ENCODE measurements at regions not wholly inside any gene's neighbourhood (a gene's known extent, or its start where the extent isn't known, plus 50 kb on each side); places are given as distances from the start of the nearest gene placed in this dataset.

DNA sequence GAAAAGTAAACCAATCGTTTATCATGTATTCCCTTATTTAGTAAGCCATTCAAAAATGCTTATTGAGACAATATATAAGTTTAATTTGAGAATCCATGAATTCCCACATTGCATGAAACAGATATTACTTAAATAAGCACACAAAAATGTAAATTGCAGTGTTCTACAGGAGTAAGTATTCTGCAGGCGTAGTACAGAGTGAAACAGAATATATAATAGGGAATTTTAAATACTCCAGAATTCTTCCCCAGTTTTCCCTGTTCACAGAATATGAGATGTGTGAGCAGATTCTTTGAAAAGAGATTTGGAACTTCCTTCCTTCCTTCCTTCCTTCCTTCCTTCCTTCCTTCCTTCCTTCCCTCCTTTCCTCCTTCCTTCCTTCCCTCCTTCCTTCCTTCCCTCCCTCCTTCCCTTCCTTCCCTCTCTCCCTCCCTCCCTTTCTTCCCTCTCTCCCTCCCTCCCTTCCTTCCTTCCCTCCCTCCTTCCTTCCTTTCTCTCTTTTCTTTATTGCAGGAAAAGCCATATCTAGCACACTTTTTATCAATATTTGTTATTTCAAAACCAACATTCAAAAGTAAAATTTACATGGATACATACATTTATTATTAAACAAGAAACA is 977.7 kb upstream of the LRRTM1 start:
- ATAC-seq (no peak), DNase-seq (ENCODE audit: missing footprints) (no peak)
- intact Hi-C loops (cut with DNase I) = no loop called here

DNA sequence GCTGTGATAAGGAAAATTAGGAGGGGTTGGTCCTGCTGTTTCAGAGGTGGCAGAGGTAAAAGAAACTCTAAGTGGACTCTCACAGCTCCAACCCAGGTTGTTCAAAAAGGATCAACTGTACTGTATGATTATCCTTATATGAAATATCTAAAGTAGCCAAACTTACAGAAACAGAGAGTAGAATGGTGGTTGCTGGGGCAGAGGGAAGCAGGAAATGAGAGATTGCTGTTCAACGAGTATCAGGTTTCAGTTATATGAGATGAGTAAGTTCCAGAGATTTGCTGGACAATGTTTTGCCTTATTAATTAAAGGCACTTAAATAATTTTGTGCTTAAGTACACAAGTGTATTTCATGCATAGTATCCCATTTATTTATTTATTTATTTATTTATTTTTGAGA is 972.0 kb upstream of the LRRTM1 start:
- DNase-seq (ENCODE audit: missing footprints) = no peak
- ATAC-seq = no peak
- intact Hi-C loops (cut with DNase I) = no loop called here

DNA sequence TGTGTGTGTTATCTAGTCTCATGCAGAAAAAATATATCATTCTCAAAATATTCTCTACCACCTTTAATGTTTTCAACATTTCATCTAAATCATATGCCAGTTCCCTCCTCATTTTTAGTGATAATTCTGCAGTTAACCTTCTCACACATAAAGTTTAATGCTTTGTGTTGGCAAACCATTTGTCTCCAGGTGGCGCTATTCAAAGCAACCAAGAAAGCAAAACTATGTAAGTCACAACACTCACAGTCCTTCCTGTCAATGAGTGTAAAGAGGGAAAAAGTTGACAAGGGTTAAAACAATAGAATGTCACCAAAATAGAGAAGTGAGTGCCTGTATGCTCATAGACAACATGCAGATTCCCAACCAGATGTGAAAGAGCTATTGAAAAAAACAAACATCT is 961.6 kb upstream of the LRRTM1 start:
- ATAC-seq (no peak), DNase-seq (ENCODE audit: missing footprints) (no peak)
- intact Hi-C loops (cut with DNase I) = no loop called here

DNA sequence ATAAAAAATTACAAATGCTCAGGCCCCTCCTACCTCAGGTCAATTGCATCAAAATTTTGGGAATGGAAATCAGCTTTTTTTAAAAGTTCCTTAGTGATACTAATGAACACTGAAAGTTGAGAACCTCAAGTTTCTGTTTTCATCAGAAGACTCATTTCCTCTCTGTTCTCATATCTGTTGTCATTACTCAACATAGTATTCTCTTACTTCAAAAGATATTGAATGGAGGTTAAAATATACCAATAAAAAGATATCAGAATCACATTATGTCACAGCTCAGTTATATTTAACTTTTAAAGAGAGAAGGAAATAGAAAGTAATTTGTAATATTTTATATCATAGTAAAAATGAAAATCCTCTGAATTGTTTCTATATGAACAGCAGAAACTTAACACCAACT is 959.4 kb upstream of the LRRTM1 start:
- intact Hi-C loops (cut with DNase I) = no loop called here
- DNase-seq (ENCODE audit: missing footprints) = no peak
- no peak for ATAC-seq

DNA sequence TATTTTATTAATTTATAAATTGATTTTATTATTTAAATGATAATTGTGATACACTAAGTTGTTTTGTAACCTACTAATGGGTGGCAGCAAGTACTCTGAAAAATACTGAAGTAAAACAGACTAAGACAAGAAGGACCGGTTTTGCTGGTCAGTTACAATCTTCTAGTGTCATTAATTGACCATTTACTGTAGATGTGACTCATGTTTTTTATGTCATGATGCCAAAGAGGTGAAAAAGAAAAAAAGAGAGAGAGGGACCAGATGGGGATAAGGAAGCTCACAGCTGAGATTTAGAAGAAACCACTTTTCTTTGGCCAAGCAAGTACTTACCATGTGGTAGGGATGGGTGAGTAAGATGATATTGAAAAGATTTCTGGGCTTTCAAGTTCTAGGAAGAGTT is 955.8 kb upstream of the LRRTM1 start:
- ATAC-seq (no peak), DNase-seq (ENCODE audit: missing footprints) (no peak)
- intact Hi-C loops (cut with DNase I) = no loop called here

DNA sequence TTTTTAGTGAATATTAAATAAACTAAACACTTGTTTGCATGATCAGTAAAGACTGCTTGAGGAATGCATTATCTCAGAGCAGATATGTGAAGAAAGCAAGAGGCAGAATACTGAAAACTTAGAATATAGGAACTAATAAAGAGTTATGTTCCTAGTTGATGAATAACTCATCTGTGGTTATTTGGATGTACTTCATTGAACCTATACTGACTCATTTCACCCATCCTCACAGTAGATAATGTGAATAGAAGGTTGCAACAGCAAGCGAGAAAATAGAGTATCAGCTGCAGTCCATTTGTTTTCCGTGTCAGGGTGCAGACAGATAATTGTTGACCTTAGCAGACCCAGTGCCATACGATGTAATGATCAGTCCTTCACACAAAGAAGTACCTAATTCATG is 945.7 kb upstream of the LRRTM1 start:
- no peak for DNase-seq (ENCODE audit: missing footprints)
- intact Hi-C loops (cut with DNase I) = no loop called here
- no peak for ATAC-seq

DNA sequence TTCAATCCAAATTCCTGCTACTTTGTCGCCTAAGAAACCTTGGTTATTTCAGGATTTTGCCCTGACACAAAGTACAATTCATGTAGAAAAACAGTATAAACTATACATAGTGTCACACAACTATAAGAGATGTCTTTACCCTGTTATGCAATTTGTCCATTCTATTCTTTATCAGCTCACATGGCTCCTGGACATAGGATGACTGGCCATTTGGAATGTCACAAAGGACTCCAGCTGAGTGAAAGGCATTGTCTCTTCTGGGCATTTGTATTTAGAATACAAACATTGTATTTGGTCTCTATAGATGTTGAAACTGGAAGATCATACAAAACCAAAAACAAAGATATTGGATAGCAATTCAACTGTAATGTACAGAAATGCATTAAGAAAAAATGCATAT is 944.6 kb upstream of the LRRTM1 start:
- intact Hi-C loops (cut with DNase I) = no loop called here
- DNase-seq (ENCODE audit: missing footprints) (no peak), ATAC-seq (no peak)

DNA sequence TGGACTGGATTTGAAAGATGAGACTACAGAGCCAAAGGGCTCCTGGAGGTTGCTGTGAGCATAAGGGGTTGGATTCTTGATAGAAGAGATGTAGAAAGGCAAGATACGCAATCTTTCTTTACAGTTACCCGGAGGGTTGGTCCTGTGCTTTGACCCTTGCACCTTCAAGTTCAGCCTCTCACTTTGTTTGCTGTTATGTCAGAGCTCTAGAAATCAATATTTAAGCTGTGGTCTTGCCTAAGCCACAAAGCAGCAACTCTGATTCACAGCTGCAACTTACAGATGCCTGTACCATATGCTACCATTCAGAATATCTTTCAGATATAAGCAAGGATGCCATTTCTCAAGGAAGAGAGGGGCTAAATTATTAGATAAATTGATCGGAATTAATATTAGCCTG is 943.1 kb upstream of the LRRTM1 start:
- no peak for ATAC-seq
- no peak for DNase-seq (ENCODE audit: missing footprints)
- intact Hi-C loops (cut with DNase I) = no loop called here

DNA sequence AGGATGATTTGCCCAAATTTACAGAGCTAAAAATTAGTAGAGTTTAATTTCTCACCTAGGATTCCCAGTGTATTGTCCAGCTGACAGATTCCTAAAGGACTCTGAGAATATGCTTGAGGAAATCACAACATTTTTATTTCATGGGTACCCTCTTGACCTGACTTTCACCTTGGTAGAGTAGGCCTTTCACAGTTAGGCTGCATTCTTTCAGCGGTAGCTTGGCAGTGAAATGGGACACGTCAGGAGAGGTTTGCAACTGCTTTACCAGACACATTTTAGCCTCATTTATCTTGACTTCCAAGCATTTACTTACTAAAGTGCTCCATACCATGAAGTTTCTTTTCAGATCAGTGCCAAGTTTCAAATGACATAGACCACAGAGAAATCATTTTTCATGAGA is 937.9 kb upstream of the LRRTM1 start:
- intact Hi-C loops (cut with DNase I) = no loop called here
- DNase-seq (ENCODE audit: missing footprints) = no peak
- no peak for ATAC-seq

DNA sequence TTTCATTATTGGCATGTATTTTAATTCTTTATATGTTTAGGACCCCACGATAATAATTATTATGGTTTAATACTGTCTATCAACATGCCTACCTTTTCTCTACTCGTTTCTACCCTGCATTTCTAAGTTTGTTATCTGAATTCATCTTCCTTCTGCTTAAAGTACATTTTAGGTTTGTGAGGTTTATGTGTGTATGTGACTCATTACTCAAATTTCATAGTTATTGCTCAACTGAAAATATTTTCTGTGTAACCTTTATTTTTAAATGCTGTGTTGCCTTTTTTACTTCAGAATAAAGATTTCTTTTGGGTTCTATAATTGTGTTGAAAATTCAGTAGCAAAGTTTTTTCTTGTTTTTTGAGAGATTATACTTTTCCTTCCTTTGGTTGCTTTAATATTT is 933.9 kb upstream of the LRRTM1 start:
- no peak for DNase-seq (ENCODE audit: missing footprints)
- no peak for ATAC-seq
- intact Hi-C loops (cut with DNase I) = no loop called here

DNA sequence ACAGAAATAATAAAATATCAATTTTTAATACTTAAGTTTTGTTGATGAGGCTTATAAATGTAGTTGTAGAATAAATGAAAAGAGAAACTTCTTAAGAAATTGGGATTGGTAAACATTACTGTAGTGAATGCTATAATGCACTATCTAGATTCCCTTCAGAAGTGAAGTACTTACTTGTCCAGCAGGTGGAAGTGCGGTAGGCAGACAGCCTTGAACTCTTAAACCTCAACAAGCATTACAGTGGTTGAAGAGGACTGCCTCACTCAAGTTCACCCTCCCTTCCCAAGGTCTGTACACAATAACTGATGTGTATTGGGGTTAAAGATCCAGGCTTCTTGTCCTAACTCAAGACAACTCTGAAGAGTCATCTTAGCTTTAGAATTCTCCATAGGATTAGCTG is 931.0 kb upstream of the LRRTM1 start:
- DNase-seq (ENCODE audit: missing footprints) (no peak), ATAC-seq (no peak)
- intact Hi-C loops (cut with DNase I) = no loop called here

DNA sequence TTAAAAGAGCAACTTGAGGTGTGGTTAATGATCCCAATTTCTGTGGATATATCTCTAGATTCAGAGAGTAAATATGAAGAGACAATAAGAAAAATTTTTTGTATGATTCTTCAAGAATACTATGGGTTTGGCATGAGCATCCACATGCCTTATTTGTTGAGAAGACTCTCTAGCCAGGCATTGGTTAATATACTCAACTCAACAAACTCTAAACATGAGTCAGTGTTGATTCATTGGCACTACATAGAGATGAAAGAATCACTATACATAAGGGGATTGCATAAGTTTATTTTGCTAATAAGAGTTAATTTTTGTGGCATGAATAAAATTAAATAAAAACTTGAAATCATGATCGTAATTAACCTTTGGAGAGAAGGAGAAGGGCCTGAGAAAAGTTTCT is 930.2 kb upstream of the LRRTM1 start:
- intact Hi-C loops (cut with DNase I) = no loop called here
- ATAC-seq (no peak), DNase-seq (ENCODE audit: missing footprints) (no peak)

DNA sequence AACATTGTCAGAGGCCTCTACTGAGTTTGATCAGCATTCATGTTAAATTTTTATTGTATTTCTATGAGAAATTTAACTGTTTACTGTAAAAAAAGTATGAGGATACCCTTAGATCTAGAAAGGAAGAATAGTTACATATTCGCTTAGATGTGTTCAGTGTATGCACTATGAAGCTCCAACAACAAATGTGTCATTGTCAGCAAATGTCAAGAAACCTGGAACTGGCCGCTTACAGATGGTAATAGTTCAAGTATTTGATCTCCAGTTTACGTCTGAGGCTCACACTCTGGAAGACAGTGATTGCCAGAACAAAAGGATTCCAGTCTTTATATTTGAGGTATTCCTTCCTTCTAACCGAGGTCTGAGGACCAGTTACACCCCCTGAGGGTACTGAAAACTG is 921.2 kb upstream of the LRRTM1 start:
- no peak for DNase-seq (ENCODE audit: missing footprints)
- intact Hi-C loops (cut with DNase I) = no loop called here
- ATAC-seq = no peak

DNA sequence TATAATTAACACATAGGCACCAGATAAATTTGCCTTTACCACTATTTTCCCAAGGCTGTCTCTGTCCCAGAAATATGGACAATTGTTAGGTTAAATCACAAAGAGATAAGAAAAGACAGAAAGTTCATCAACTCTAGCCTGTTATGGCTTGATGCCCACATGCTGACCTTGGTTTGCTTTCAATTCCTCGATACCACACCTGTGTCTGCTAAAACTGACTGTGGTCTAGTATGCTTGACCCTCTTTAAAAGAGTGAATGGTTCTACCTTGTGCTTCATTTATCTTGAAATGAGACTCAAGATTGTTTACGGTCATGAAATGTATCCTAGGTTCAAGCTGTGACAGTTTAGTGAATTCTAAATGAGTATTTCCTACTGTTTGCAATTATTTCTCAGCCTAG is 909.0 kb upstream of the LRRTM1 start:
- ATAC-seq (no peak), DNase-seq (ENCODE audit: missing footprints) (no peak)
- intact Hi-C loops (cut with DNase I) = no loop called here

DNA sequence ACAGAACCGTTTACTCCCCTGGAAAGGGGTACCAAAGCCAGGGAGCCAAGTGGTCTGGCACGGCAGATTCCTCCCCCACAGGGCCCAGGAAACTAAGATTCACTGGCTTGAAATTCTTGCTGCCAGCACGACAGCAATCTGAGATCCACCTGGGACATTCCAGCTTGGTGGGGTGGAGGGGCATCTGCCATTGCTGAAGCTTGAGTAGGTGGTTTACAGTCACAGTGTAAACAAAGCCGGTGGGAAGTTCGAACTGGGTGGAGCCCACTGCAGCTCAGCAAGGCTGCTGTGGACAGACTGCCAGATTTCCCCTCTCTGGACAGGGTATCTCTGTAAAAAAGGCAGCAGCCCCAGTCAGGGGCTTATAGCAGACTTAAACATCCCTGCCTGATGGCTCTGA is 901.7 kb upstream of the LRRTM1 start:
- DNase-seq (ENCODE audit: missing footprints) = no peak
- ATAC-seq = no peak
- intact Hi-C loops (cut with DNase I) = no loop called here

DNA sequence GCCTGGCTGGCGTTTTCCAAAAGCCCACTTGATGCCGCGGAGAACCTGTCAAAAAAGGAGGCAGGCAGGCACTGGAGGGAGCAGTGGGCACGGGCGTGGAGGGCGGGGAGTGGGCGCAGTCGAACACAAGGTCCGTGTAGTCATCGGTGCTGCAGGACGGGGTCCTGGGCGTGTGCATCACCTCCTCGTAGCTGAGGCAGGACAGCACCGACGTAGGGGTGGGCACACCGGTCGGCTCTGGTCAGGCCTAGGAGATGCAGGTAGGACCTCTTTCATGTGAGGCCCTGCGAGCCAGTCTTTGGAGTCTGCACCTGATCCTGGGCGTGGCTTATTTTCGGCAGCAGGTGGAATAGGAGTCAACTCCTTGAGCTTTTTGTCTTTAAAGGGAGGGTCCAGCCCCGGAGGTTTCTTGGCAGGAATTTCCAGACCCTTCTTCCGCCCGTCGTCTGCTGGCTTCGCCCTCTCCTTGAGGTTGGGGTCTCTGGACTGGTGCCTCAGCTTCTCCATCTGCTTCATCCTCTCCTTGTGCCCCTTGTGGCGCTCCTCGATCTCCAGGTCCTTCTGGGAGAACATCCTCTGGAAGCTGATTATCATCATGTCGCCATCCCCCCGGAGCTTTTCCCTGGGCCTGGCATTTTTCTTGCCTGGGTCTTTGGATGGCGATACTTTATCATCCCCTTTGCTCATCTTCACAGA is 892.5 kb upstream of the LRRTM1 start:
- intact Hi-C loops (cut with DNase I) = no loop called here
- DNase-seq (ENCODE audit: missing footprints) (no peak), ATAC-seq (no peak)

DNA sequence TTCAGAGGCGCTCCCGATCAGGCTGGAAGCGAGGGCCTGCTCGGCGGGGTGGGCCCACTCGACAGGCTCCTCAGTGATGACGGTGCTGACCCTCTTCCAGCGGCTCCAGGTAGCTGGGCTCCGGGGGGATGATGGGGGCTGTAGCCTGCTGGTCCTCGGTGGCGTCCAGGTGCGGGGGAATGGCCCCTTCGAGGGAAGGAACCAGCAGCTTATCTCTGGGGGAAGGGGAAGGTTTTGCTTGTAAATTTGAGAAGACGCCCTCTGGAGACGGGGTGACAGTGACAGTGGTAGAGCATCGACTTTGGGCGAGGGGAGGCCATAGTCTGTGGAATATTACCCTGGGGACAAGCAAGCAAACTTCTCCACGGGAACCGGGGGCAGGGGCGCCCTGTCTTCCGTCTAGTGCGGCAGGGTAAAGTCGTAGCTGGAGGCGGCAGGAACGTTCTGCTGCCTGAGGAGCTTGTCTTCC is 891.9 kb upstream of the LRRTM1 start:
- DNase-seq (ENCODE audit: missing footprints) (no peak), ATAC-seq (no peak)
- intact Hi-C loops (cut with DNase I) = no loop called here

DNA sequence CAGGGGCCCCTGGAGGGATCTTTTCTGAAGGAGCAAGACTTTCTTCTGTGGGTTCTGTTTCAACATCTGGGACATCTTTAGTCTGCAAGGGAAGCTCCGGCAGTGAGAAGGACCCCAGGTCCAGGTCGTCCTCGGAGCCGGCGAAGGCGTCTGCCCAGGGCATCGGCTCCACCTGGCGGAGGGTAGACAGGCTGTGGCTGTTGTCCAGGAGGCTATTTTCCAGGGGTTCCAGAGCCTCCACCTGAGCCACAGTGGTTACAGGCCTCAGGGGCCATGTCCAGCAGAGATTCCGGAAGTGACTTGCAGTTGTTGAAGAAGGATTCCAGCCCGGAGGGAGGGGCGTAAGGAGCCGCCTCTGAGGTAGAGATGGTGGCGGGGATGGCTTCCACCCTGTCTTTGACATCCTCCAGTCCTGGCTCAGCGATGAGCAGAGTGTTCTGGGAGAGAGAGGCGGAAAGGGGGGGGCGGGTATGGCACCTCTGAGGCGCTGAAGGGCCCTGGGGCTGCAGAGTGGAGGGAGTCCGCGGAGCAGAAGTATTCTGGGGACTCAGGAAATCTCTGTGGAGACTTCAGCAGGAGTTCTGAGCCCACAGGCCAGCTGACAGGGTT is 891.3 kb upstream of the LRRTM1 start:
- intact Hi-C loops (cut with DNase I) = no loop called here
- DNase-seq (ENCODE audit: missing footprints) (no peak), ATAC-seq (no peak)

DNA sequence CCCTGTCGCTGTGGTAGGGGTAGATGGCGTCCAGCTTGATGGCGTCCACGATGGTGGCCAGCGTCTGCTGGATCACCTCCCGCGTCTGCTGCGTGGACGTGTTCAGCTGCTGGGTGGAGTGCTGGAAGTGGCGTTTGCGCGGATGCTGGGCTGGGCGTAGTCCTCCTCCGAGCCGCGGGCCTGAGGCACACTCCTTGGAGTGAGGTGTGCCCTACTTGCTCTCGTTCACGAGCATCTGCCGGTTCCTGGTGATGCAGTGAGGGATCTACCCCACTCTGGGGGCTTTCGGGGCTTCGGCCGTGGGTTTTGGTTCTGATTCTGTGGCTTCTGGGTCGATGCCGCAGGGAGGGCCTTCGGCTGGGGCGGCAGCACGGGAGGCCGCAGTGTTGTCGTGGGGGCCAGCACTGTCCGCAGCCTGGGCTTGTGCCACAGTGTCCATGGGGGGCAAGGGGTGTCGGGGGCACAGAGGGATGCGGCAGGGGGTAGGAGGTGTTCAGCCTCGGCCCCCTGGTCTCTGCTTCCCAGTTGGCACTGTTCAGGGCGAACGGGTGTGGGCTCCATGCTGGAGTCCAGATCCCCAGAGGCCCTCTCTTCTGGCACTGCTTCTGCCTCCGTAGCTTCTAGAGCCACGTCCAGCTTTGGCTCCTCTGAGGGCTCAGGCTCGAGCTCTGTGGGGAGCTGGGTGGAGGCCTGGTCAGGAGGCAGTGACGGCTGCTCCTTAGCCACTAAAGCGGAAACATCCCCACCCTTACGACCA is 890.6 kb upstream of the LRRTM1 start:
- DNase-seq (ENCODE audit: missing footprints) (no peak), ATAC-seq (peak; percentile 23)

DNA sequence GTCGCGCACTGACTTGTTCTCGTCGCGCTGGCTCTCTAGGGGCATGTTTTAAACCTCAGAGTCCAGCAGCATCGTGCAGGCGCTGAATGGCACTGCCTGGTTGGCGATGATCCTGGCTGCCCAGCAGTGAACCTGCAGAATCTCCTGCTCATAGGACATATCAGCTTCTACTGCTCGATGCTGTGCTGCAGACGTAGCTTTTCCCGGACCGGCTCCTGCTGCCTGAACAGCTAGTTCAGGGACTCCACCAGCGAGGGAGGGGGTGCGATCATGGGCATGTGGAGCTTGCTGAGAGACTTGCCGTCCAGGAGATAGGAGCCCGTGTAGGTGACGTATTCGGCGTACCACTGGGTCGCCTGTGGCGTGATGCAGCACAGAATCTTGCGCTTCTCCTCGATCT is 890.0 kb upstream of the LRRTM1 start:
- no peak for DNase-seq (ENCODE audit: missing footprints)
- intact Hi-C loops (cut with DNase I) = no loop called here
- ATAC-seq = no peak

More for the DNA sequence above, 890.6 kb upstream of the LRRTM1 start:
- intact Hi-C loops (cut with DNase I) = no loop called here
